Sigmoid colon (tissue), 6 donors: ENCODE measurements at regions not wholly inside any gene's neighbourhood (a gene's known extent, or its start where the extent isn't known, plus 50 kb on each side); places are given as distances from the start of the nearest gene placed in this dataset.

Experiments used
- DNase-seq: peaks from one replicate; pipeline ENCODE4 v3.0.0-alpha.2; 2019
- H3K27ac ChIP-seq, 4 donors: fragments of 200-600 bp; sonication (generic); one replicate each; pipeline ENCODE4 v1.5.1; 2016 to 2019; ENCODE audit warnings: mild to moderate bottlenecking in 1 of 4
- H3K27me3 ChIP-seq, 3 donors: fragments of 200-600 bp; sonication (generic); one replicate each; pipeline ENCODE4 v1.5.1; 2019; ENCODE audit warnings: mild to moderate bottlenecking in 1 of 3
- H3K36me3 ChIP-seq, 4 donors: fragments of 200-600 bp; sonication (generic); one replicate each; pipeline ENCODE4 v1.5.1; 2016 to 2019
- H3K4me1 ChIP-seq, 4 donors: fragments of 200-600 bp; sonication (generic); one replicate each; pipeline ENCODE4 v1.5.1; 2017 to 2019
- H3K4me3 ChIP-seq, 4 donors: fragments of 200-600 bp; sonication (generic); one replicate each; pipeline ENCODE4 v1.5.1; 2017 to 2019; ENCODE audit warnings: mild to moderate bottlenecking in 2 of 4, moderate library complexity in 1 of 4
- H3K9me3 ChIP-seq, 4 donors: fragments of 200-600 bp in 3 of 4; sonication (generic) in 3 of 4; one replicate each; pipeline versions ENCODE4 v1.5.1 to v1.6.1; 2013 to 2019
- CTCF ChIP-seq, 4 experiments: fragments of 450-650 bp in 3 of 4; fragments of 200-600 bp in 1 of 4; IDR thresholded peaks; one replicate each; pipeline ENCODE4 v1.5.1; 2016 to 2019; ENCODE audit warnings: antibody characterized with exemption in 4 of 4, mild to moderate bottlenecking in 3 of 4, moderate library complexity in 2 of 4
- EP300 ChIP-seq, 4 donors: sonication (generic); formaldehyde crosslinking; IDR thresholded peaks; one replicate each; pipeline ENCODE4 v1.6.1; 2017; ENCODE audit warnings: antibody characterized with exemption in 4 of 4
- POLR2A ChIP-seq, 2 donors: fragments of 450-650 bp; IDR thresholded peaks; one replicate each; pipeline ENCODE4 v1.6.1; 2016; ENCODE audit warnings: antibody characterized with exemption in 2 of 2, mild to moderate bottlenecking in 2 of 2, moderate library complexity in 2 of 2
- POLR2AphosphoS5 ChIP-seq, 4 donors: sonication (generic); formaldehyde crosslinking; IDR thresholded peaks; one replicate each; pipeline ENCODE4 v1.6.1; 2017; ENCODE audit warnings: antibody characterized with exemption in 4 of 4
- WGBS, 2 donors: extraction: QIAGEN DNeasy Blood & Tissue Kit; methylation state at CpG; one replicate each; pipeline ENCODE4 v1.1.7; 2013; 5-methylcytosine and 5-hydroxymethylcytosine counted together
- intact Hi-C: fragments of 100-400 bp; cut with DNase I; formaldehyde crosslinking; loops from one replicate; pipeline ENCODE4 v1.15.1; 2023
- donor health status: healthy with polysubstance abuse.
- donor health status: healthy.

- no peaks in the 10 kb centered on the region for H3K27me3 ChIP-seq
- TF ChIP-seq POLR2A (IDR thresholded peaks at IDR 0.05) (no peak), POLR2AphosphoS5 (IDR thresholded peaks at IDR 0.05) (no peak)
- no peak overlapping the region for H3K27ac ChIP-seq
- intact Hi-C loops, result no loop called here
- WGBS, 2 donors, result 63 to 75% methylated on average over 8 of the region's 8 CpGs
- no peaks in the 10 kb centered on the region for H3K36me3 ChIP-seq
- H3K9me3 ChIP-seq, result peaks cover 0 to 8% (median 0%) of the 10 kb centered on the region in 4 donors
- DNase-seq, result no peak
- no peak overlapping the region for H3K4me3 ChIP-seq
- H3K4me1 ChIP-seq, result no peaks in the 10 kb centered on the region
Observed at GRCh38 chr2:239853706-239854327, 171.3 kb downstream of the NDUFA10 start.

GRCh38 chr2:239853121-239853520 is 172.0 kb downstream of the NDUFA10 start:
- Histone ChIP-seq H3K36me3 (no peaks in the 10 kb centered on the region), H3K4me1 (no peaks in the 10 kb centered on the region), H3K4me3 (no peak overlapping the region), H3K27me3 (no peaks in the 10 kb centered on the region), H3K9me3 (peaks cover 0 to 8% (median 0%) of the 10 kb centered on the region in 4 donors), H3K27ac (no peak overlapping the region)
- intact Hi-C loops, result no loop called here
- no peak for TF ChIP-seq CTCF (IDR thresholded peaks at IDR 0.05)
- TF ChIP-seq EP300 (IDR thresholded peaks at IDR 0.05), result no peak
- TF ChIP-seq POLR2A (IDR thresholded peaks at IDR 0.05), result no peak
- no peak for TF ChIP-seq POLR2AphosphoS5 (IDR thresholded peaks at IDR 0.05)
- no peak for DNase-seq
- 75 to 90% methylated on average over 8 of the region's 8 CpGs for WGBS, 2 donors

- intact Hi-C loops, result no loop called here
- TF ChIP-seq POLR2A (IDR thresholded peaks at IDR 0.05) (no peak), EP300 (IDR thresholded peaks at IDR 0.05) (no peak), CTCF (IDR thresholded peaks at IDR 0.05) (no peak), POLR2AphosphoS5 (IDR thresholded peaks at IDR 0.05) (no peak)
- H3K36me3 ChIP-seq, result no peaks in the 10 kb centered on the region
- no peaks in the 10 kb centered on the region for H3K27me3 ChIP-seq
- H3K4me3 ChIP-seq, result no peak overlapping the region
- no peak overlapping the region for H3K27ac ChIP-seq
- no peaks in the 10 kb centered on the region for H3K4me1 ChIP-seq
- peaks cover 0 to 8% (median 0%) of the 10 kb centered on the region in 4 donors for H3K9me3 ChIP-seq
- no peak for DNase-seq
- 78 to 87% methylated on average over 7 of the region's 7 CpGs for WGBS, 2 donors
Observed at GRCh38 chr2:239852272-239852671, 172.9 kb downstream of the NDUFA10 start.

GRCh38 chr2:239846789-239847676 is 178.1 kb downstream of the NDUFA10 start:
- 74 to 84% methylated on average over 9 of the region's 9 CpGs for WGBS, 2 donors
- TF ChIP-seq POLR2AphosphoS5 (IDR thresholded peaks at IDR 0.05) (no peak), EP300 (IDR thresholded peaks at IDR 0.05) (no peak), CTCF (IDR thresholded peaks at IDR 0.05) (no peak), POLR2A (IDR thresholded peaks at IDR 0.05) (no peak)
- intact Hi-C loops, result no loop called here
- no peak for DNase-seq
- Histone ChIP-seq H3K9me3 (peaks cover 0 to 10% (median 0%) of the 10 kb centered on the region in 4 donors), H3K27me3 (no peaks in the 10 kb centered on the region), H3K36me3 (no peaks in the 10 kb centered on the region), H3K4me1 (no peaks in the 10 kb centered on the region), H3K27ac (no peak overlapping the region), H3K4me3 (no peak overlapping the region)

- DNase-seq, result no peak
- Histone ChIP-seq H3K4me3 (no peak overlapping the region), H3K36me3 (no peaks in the 10 kb centered on the region), H3K27ac (no peak overlapping the region), H3K9me3 (peaks cover 0 to 7% (median 0%) of the 10 kb centered on the region in 4 donors), H3K4me1 (no peaks in the 10 kb centered on the region), H3K27me3 (no peaks in the 10 kb centered on the region)
- intact Hi-C loops, result no loop called here
- TF ChIP-seq CTCF (IDR thresholded peaks at IDR 0.05) (no peak), POLR2AphosphoS5 (IDR thresholded peaks at IDR 0.05) (no peak), POLR2A (IDR thresholded peaks at IDR 0.05) (no peak), EP300 (IDR thresholded peaks at IDR 0.05) (no peak)
Observed at GRCh38 chr2:239845968-239846367, 179.2 kb downstream of the NDUFA10 start.
